ENCODE measurements at regions not wholly inside any gene's neighbourhood (a gene's known extent, or its start where the extent isn't known, plus 50 kb on each side); places are given as distances from the start of the nearest gene placed in this dataset.
A peak's percentile ranks its signal among the peaks of the same experiment; 100 is the strongest.

DNA sequence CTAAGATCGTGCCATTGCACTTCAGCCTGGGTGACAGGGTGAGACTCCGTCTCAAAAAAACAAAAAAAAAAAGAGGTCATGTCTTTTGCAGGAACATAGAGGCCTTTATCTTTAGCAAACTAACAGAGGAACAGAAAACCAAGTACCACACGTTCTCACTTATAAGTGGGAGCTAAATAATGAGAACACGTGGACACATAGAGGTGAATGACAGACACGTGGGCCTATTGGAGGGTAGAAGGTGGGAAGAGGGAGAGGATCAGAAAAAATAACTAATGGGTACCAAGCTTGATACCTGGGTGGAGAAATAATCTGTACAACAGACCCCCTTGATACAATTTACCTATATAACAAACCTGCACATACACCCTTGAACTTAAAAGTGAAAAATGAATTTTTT lies 401.4 kb upstream of the NAALADL2 start:
- TF ChIP-seq, protein P1, sequence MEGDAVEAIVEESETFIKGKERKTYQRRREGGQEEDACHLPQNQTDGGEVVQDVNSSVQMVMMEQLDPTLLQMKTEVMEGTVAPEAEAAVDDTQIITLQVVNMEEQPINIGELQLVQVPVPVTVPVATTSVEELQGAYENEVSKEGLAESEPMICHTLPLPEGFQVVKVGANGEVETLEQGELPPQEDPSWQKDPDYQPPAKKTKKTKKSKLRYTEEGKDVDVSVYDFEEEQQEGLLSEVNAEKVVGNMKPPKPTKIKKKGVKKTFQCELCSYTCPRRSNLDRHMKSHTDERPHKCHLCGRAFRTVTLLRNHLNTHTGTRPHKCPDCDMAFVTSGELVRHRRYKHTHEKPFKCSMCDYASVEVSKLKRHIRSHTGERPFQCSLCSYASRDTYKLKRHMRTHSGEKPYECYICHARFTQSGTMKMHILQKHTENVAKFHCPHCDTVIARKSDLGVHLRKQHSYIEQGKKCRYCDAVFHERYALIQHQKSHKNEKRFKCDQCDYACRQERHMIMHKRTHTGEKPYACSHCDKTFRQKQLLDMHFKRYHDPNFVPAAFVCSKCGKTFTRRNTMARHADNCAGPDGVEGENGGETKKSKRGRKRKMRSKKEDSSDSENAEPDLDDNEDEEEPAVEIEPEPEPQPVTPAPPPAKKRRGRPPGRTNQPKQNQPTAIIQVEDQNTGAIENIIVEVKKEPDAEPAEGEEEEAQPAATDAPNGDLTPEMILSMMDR (IDR thresholded peaks at IDR 0.05) = no peak
- DNase-seq = no peak
- Mint-ChIP-seq H3K9me3 (peaks cover 6% of the 10 kb centered on the region; the same call in 1 of the 2 replicates), H3K27ac (no peak overlapping the region), H3K27me3 (ENCODE audit: insufficient read depth) (no peaks in the 10 kb centered on the region), H3K4me3 (no peak overlapping the region), H3K36me3 (ENCODE audit: low read depth) (peaks cover 36% of the 10 kb centered on the region), H3K4me1 (ENCODE audit: low read depth) (peaks cover 4% of the 10 kb centered on the region)

DNA sequence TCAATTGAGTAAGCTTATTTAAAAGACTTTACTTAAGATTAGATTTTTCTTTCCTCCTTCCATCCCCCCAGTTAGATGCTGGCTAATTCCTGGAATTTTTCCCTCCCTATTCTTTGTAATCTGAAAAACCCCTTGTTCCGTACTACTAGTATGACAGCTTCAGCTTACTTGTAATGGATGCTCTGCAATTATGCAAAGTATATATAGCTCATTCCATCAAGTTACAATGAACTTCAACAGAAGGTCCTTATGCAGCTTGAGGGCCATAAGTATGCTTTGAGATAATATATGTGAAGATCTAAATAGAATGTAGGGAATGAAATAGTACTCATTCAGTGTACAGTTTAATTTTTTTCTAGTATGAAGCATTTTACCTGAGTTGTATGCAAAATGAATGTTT lies 398.3 kb upstream of the NAALADL2 start:
- Mint-ChIP-seq H3K27ac (no peak overlapping the region), H3K27me3 (ENCODE audit: insufficient read depth) (no peaks in the 10 kb centered on the region), H3K36me3 (ENCODE audit: low read depth) (peaks cover 9% of the 10 kb centered on the region), H3K9me3 (0 out of 2 replicates have a peak, but pooled peaks cover 6% of the 10 kb centered on the region), H3K4me1 (ENCODE audit: low read depth) (peaks cover 10% of the 10 kb centered on the region), H3K4me3 (no peak overlapping the region)
- no peak for DNase-seq
- TF ChIP-seq, protein P1 (IDR thresholded peaks at IDR 0.05) = no peak

DNA sequence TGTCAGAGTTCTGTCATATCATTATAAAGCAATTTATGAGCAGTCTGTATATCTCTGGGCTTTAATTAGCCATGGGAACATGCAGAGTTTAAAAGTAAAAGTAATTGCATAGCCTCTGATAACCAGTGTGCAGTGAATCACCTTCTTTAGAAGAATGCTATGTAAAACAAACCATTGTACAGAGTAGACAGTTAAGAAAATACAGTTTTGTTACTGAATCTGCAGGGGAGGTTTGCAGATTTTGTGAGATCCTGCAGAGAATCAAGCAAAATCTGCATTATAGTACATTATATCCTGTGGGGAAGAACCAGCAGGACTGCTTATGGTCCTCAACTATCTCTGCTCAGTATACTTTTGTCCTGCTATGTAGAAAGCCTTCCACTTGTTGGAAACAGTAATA lies 396.2 kb upstream of the NAALADL2 start:
- H3K9me3 Mint-ChIP-seq = no peaks in the 10 kb centered on the region
- H3K27me3 Mint-ChIP-seq (ENCODE audit: insufficient read depth) = no peaks in the 10 kb centered on the region
- TF ChIP-seq, protein P1 (IDR thresholded peaks at IDR 0.05) = no peak
- H3K36me3 Mint-ChIP-seq (ENCODE audit: low read depth) = peaks cover 5% of the 10 kb centered on the region
- H3K4me3 Mint-ChIP-seq = no peak overlapping the region
- no peak overlapping the region for H3K27ac Mint-ChIP-seq
- peaks cover 20% of the 10 kb centered on the region for H3K4me1 Mint-ChIP-seq (ENCODE audit: low read depth)
- DNase-seq = no peak

DNA sequence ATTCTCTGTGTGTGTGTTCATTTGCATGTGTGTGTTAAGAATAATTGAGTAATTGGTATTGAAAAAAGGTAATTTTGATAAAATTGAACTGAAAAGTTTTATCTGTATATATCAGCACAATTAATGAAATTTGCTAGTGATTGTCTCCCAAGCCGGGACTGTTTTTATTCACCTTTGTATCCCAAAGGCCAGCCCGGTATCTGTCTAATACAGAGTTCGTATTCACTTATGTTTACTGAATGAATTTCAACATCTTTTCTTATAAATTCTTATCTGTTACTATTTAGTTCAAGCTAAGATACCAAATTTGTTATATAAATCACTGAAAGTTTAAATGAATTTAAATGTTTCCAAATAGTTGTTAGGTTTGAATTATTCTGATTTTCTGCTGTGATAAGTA lies 394.0 kb upstream of the NAALADL2 start:
- Mint-ChIP-seq H3K27ac (no peak overlapping the region), H3K36me3 (ENCODE audit: low read depth) (peaks cover 12% of the 10 kb centered on the region), H3K4me3 (no peak overlapping the region), H3K9me3 (no peaks in the 10 kb centered on the region), H3K4me1 (ENCODE audit: low read depth) (peaks cover 21% of the 10 kb centered on the region), H3K27me3 (ENCODE audit: insufficient read depth) (no peaks in the 10 kb centered on the region)
- DNase-seq = no peak
- TF ChIP-seq, protein P1 (IDR thresholded peaks at IDR 0.05) = no peak

DNA sequence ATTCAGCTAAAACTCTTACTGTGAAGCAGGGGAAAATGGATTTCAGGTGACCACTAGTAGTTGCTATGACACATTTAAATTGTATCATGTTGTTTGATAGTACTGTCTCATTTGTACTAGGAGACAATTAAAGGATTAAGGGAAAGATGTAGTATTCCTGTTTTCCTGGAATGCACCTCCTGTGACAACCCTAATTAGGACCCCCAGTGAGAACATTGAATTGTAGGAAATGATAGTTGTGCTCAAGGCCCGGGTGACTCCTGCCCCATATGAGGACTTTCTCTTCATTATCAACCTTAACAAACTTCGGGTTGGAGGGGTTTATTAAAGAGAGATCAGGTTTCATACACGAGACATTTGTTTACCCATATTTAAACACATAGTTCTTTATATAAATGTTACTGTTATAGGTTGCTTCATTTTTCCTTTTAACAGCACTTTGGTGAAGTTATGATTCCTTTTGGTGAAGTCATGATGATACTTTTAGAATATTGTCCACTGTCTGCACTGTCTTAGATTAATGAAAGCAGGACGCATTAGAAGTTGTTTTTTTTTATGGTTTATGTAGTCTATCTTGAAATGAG lies 392.6 kb upstream of the NAALADL2 start:
- Mint-ChIP-seq H3K4me3 (no peak overlapping the region), H3K9me3 (no peaks in the 10 kb centered on the region), H3K27me3 (ENCODE audit: insufficient read depth) (no peaks in the 10 kb centered on the region), H3K36me3 (ENCODE audit: low read depth) (peaks cover 12% of the 10 kb centered on the region), H3K27ac (peak overlapping the region; percentile 20; the same call in 1 of the 2 replicates), H3K4me1 (ENCODE audit: low read depth) (peaks cover 27% of the 10 kb centered on the region)
- TF ChIP-seq, protein P1 (IDR thresholded peaks at IDR 0.05) = no peak
- no peak for DNase-seq
